ENCODE measurements at regions not wholly inside any gene's neighbourhood (a gene's known extent, or its start where the extent isn't known, plus 50 kb on each side); places are given as distances from the start of the nearest gene placed in this dataset.

GRCh38 chr2:4762951-4763376 lies 929.2 kb upstream of the SOX11 start:
- TF ChIP-seq CTCF (tag by site-specific recombination; IDR thresholded peaks at IDR 0.05) = no peak
- TF ChIP-seq ZNF707 (tag by site-specific recombination; IDR thresholded peaks at IDR 0.05) = no peak
- no peak for TF ChIP-seq ZNF777 (tag by site-specific recombination; IDR thresholded peaks at IDR 0.05; ENCODE audit: borderline replicate concordance)
- TF ChIP-seq ZBTB44 (tag by site-specific recombination; IDR thresholded peaks at IDR 0.05) = no peak
